B cell (primary cell): ENCODE measurements at regions not wholly inside any gene's neighbourhood (a gene's known extent, or its start where the extent isn't known, plus 50 kb on each side); places are given as distances from the start of the nearest gene placed in this dataset.

ENCODE experiments used
- ATAC-seq: fragments of 200-7000 bp; cut with Tn5 transposase; one replicate; pipeline ENCODE4 v1.10.0; 2021; ENCODE audit warnings: low read depth, mild to moderate bottlenecking, moderate number of reproducible peaks, moderate library complexity
- CTCF ChIA-PET: fragments of 350-600 bp; sonication (Branson Sonifier 250); formaldehyde crosslinking; loops from one replicate; lab custom pipeline; 2021; ENCODE audit warnings: antibody characterized with exemption, inconsistent platforms; lab: Charles Lee
- POLR2A ChIA-PET: fragments of 350-600 bp; sonication (Branson Sonifier 250); formaldehyde crosslinking; loops from one replicate; lab custom pipeline; 2021; ENCODE audit warnings: antibody characterized with exemption; lab: Charles Lee
- DNase-seq: peaks from one replicate; pipeline ENCODE4 v3.0.0; 2013
- H2AFZ ChIP-seq: 2 replicates; pipeline ENCODE4 v1.6.1; 2012; ENCODE audit warnings: mild to moderate bottlenecking, low read depth, low read length; ENCODE audit not compliant: insufficient read depth, poor library complexity, severe bottlenecking
- H3K27ac ChIP-seq, 2 donors: 1 replicate in 1 of 2; 2 replicates in 1 of 2; pipeline ENCODE4 v1.5.1; 2012 to 2013; ENCODE audit warnings: low read length in 2 of 2, mild to moderate bottlenecking in 2 of 2, moderate library complexity in 1 of 2
- H3K27me3 ChIP-seq, 4 experiments: fragments of 200-600 bp in 1 of 4; sonication (generic) in 1 of 4; replicated peaks in 1 of 4; 1 replicate in 2 of 4; 2 replicates in 2 of 4; pipeline versions ENCODE4 v1.6.1 to v1.7.0; 2013 to 2016; ENCODE audit warnings: low read length in 3 of 4, mild to moderate bottlenecking in 2 of 4, mixed read lengths in 1 of 4, moderate library complexity in 1 of 4; ENCODE audit not compliant: insufficient read depth in 4 of 4, control insufficient read depth in 3 of 4; ENCODE audit errors: control extremely low read depth in 1 of 4
- H3K36me3 ChIP-seq, 2 experiments: replicated peaks in 1 of 2; 1 replicate in 1 of 2; 2 replicates in 1 of 2; pipeline versions ENCODE4 v1.6.1 to v1.7.1; 2013; ENCODE audit warnings: low read length in 1 of 2; ENCODE audit not compliant: insufficient read depth in 2 of 2, control insufficient read depth in 1 of 2; ENCODE audit errors: control extremely low read depth in 1 of 2, extremely low read depth in 1 of 2
- H3K4me1 ChIP-seq, 2 donors: fragments of 200-600 bp in 1 of 2; sonication (generic) in 1 of 2; 1 replicate in 1 of 2; 2 replicates in 1 of 2; pipeline versions ENCODE4 v1.5.1 to v1.6.1; 2013 to 2017; ENCODE audit warnings: low read length in 2 of 2; ENCODE audit not compliant: control insufficient read depth in 2 of 2, insufficient read depth in 2 of 2
- H3K4me2 ChIP-seq: replicated peaks from 2 replicates; pipeline ENCODE3; 2012; ENCODE audit warnings: mild to moderate bottlenecking, low read depth, low read length; ENCODE audit not compliant: poor library complexity, severe bottlenecking
- H3K4me3 ChIP-seq, 5 experiments: fragments of 200-600 bp in 1 of 5; sonication (generic) in 1 of 5; 1 replicate in 3 of 5; 2 replicates in 2 of 5; pipeline versions ENCODE4 v1.5.1 to v1.7.0; 2011 to 2016; ENCODE audit warnings: low read length in 4 of 5, mild to moderate bottlenecking in 4 of 5, low read depth in 2 of 5, control low read depth in 1 of 5, moderate library complexity in 1 of 5; ENCODE audit not compliant: insufficient read depth in 1 of 5; ENCODE audit errors: control extremely low read depth in 1 of 5, extremely low read depth in 1 of 5
- H3K79me2 ChIP-seq: fragments of 200-600 bp; sonication (generic); one replicate; pipeline ENCODE4 v1.6.0; 2016; ENCODE audit warnings: low read length; ENCODE audit not compliant: control insufficient read depth, insufficient read depth
- H3K9ac ChIP-seq: fragments of 200-600 bp; sonication (generic); 2 replicates; pipeline ENCODE4 v1.6.1; 2017; ENCODE audit warnings: mild to moderate bottlenecking, low read length, moderate library complexity
- H3K9me3 ChIP-seq, 3 donors: one replicate each; pipeline versions ENCODE4 v1.6.1 to v1.7.1; 2013; ENCODE audit warnings: low read length in 2 of 3; ENCODE audit not compliant: control insufficient read depth in 2 of 3, insufficient read depth in 1 of 3; ENCODE audit errors: control extremely low read depth in 1 of 3
- H4K20me1 ChIP-seq: 2 replicates; pipeline ENCODE4 v1.6.0; 2012; ENCODE audit warnings: mild to moderate bottlenecking, low read length; ENCODE audit not compliant: insufficient read depth, control insufficient read depth, poor library complexity, severe bottlenecking
- H3K27ac Mint-ChIP-seq: one replicate; pipeline ENCODE4 v1.8.0; 2021; ENCODE audit warnings: mixed read lengths
- H3K27me3 Mint-ChIP-seq: one replicate; pipeline ENCODE4 v1.8.0; 2021; ENCODE audit warnings: mixed read lengths
- H3K4me1 Mint-ChIP-seq: one replicate; pipeline ENCODE4 v1.8.0; 2021; ENCODE audit warnings: mixed read lengths
- H3K4me3 Mint-ChIP-seq: one replicate; pipeline ENCODE4 v1.8.0; 2021; ENCODE audit warnings: mixed read lengths
- H3K9me3 Mint-ChIP-seq: one replicate; pipeline ENCODE4 v1.8.0; 2022; ENCODE audit warnings: mixed read lengths; ENCODE audit not compliant: insufficient read depth
- EZH2 ChIP-seq: IDR thresholded peaks from 2 replicates; pipeline ENCODE4 v1.6.1; 2012; ENCODE audit warnings: borderline replicate concordance, low read depth, mild to moderate bottlenecking, moderate library complexity, low read length; ENCODE audit not compliant: insufficient read depth, poor library complexity, severe bottlenecking
- WGBS: methylation state at CpG from one replicate; pipeline ENCODE4 v1.1.5; 2013; ENCODE audit warnings: missing lambda C conversion rate; ENCODE audit not compliant: insufficient coverage; 5-methylcytosine and 5-hydroxymethylcytosine counted together
- intact Hi-C: fragments of 100-400 bp; cut with micrococcal nuclease; formaldehyde crosslinking; loops from one replicate; pipeline ENCODE4 v1.10.0; 2022
- TF ChIP-seq, protein P1 (sequence below): fragments of 200-600 bp; IDR thresholded peaks from one replicate; pipeline ENCODE4 v1.8.0; 2022; ENCODE audit warnings: antibody characterized with exemption, mild to moderate bottlenecking

DNA sequence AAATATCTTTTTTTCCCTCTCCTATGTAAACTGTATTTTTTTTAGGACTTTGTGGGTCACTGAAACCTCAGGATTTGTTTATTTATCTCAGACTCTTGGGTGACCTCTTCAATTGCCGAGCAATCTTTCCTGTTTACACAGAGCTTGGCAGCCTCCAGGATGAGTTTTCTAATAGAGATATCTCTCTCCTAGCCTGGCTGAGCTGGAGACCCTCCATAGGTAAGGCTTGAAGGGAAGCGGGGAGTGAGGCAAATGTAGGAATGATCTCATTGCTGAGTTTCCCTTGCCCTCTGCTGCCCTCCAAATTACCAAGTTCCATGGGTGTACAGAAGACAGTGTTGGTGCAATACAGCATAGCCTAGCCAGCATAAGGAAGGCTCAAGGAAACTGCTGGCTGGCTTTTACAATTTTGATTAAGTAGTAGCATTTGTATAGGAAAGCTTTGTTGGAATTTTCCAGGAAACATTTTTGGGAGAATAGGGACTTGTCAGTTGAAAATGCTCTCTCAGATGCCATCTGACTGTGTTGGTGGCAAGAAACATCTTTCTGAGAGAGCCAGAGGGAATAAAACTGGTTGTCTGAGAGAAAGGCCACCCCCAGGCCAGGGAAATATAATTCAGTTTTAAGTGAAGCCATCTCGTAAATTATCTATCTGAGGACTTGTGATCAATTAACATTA, 116.0 kb downstream of the NMUR2 start:
- no peaks in the 10 kb centered on the region for H3K4me1 ChIP-seq
- no peaks in the 10 kb centered on the region for H3K79me2 ChIP-seq
- ChIA-PET CTCF (no interaction called here), POLR2A (no interaction called here)
- ATAC-seq = no peak
- no peak overlapping the region for H3K27ac ChIP-seq
- peaks cover 0 to 6% (median 2%) of the 10 kb centered on the region in 4 experiments for H3K27me3 ChIP-seq
- Mint-ChIP-seq H3K27ac (no peak overlapping the region), H3K4me3 (no peak overlapping the region), H3K27me3 (no peaks in the 10 kb centered on the region), H3K4me1 (no peaks in the 10 kb centered on the region), H3K9me3 (no peaks in the 10 kb centered on the region)
- no peak overlapping the region for H3K4me2 ChIP-seq
- intact Hi-C loops = no loop called here
- H3K36me3 ChIP-seq = no peaks in the 10 kb centered on the region
- H3K9me3 ChIP-seq = no peaks in the 10 kb centered on the region
- TF ChIP-seq EZH2 = no peak
- TF ChIP-seq, protein P1, sequence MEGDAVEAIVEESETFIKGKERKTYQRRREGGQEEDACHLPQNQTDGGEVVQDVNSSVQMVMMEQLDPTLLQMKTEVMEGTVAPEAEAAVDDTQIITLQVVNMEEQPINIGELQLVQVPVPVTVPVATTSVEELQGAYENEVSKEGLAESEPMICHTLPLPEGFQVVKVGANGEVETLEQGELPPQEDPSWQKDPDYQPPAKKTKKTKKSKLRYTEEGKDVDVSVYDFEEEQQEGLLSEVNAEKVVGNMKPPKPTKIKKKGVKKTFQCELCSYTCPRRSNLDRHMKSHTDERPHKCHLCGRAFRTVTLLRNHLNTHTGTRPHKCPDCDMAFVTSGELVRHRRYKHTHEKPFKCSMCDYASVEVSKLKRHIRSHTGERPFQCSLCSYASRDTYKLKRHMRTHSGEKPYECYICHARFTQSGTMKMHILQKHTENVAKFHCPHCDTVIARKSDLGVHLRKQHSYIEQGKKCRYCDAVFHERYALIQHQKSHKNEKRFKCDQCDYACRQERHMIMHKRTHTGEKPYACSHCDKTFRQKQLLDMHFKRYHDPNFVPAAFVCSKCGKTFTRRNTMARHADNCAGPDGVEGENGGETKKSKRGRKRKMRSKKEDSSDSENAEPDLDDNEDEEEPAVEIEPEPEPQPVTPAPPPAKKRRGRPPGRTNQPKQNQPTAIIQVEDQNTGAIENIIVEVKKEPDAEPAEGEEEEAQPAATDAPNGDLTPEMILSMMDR = no peak
- no peak for DNase-seq
- H4K20me1 ChIP-seq = no peaks in the 10 kb centered on the region
- no peak overlapping the region for H2AFZ ChIP-seq
- H3K9ac ChIP-seq = no peak overlapping the region
- no peak overlapping the region for H3K4me3 ChIP-seq
- WGBS = no CpG with 5 or more reads among the region's 3 CpGs

DNA sequence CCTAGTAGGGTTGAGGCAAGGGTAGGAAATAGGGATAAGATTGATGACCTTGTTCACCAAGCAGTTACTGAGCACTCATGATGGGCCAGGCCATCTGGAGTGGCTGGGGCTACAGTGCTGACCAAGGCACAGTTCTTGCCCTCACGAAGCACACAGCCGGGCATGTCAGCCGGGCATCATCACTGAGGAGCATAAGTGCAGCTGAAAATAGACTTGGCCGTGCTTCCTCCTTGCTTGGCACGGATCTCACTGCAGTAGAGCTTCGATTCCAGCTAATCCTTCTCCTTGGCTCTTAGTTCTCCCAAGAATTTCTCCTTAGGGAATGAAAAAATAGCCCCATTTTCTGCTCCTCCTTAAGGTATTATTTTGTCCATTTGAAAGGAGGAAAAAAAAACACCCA, 116.6 kb downstream of the NMUR2 start:
- ChIA-PET CTCF (no interaction called here), POLR2A (no interaction called here)
- no peak overlapping the region for H3K4me2 ChIP-seq
- peaks cover 0 to 6% (median 2%) of the 10 kb centered on the region in 4 experiments for H3K27me3 ChIP-seq
- intact Hi-C loops = no loop called here
- no peaks in the 10 kb centered on the region for H3K4me1 ChIP-seq
- Mint-ChIP-seq H3K27ac (no peak overlapping the region), H3K4me3 (no peak overlapping the region), H3K27me3 (no peaks in the 10 kb centered on the region), H3K4me1 (no peaks in the 10 kb centered on the region), H3K9me3 (no peaks in the 10 kb centered on the region)
- no peaks in the 10 kb centered on the region for H3K36me3 ChIP-seq
- no peaks in the 10 kb centered on the region for H3K79me2 ChIP-seq
- no peak overlapping the region for H2AFZ ChIP-seq
- no peak overlapping the region for H3K27ac ChIP-seq
- WGBS = 86% methylated on average over 5 of the region's 6 CpGs
- TF ChIP-seq, protein P1 = no peak
- no peak for TF ChIP-seq EZH2
- H3K4me3 ChIP-seq = no peak overlapping the region
- no peak for ATAC-seq
- no peaks in the 10 kb centered on the region for H4K20me1 ChIP-seq
- H3K9ac ChIP-seq = no peak overlapping the region
- no peak for DNase-seq
- H3K9me3 ChIP-seq = no peaks in the 10 kb centered on the region
